ENCODE measurements at regions not wholly inside any gene's neighbourhood (a gene's known extent, or its start where the extent isn't known, plus 50 kb on each side); places are given as distances from the start of the nearest gene placed in this dataset.

DNA sequence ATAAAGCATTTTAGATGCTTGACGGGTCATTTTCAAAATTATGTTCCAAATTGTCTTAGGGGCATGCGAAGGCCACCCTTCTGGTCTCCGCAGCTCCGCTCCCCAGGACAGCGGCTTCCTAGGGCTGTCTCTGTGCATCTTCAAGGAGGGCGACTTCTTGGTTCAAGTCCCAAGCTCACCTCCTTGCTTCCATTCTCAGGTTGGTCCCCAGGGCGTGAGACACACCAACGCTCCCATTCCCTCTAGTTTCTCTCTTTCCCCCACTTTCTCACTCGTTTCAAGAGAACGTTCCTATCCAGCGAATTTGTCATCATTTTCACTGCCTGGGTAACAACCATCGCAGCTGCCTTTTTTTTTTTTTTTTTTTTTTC is 109.4 kb upstream of the CCND2 start:
- peak overlapping the region in 1 of 2 donors; percentile 40 for H3K4me3 ChIP-seq
- DNase-seq: no peak
- no peaks in the 10 kb centered on the region for H3K36me3 ChIP-seq
- TF ChIP-seq POLR2A (IDR thresholded peaks at IDR 0.05): no peak
- TF ChIP-seq, protein P1, sequence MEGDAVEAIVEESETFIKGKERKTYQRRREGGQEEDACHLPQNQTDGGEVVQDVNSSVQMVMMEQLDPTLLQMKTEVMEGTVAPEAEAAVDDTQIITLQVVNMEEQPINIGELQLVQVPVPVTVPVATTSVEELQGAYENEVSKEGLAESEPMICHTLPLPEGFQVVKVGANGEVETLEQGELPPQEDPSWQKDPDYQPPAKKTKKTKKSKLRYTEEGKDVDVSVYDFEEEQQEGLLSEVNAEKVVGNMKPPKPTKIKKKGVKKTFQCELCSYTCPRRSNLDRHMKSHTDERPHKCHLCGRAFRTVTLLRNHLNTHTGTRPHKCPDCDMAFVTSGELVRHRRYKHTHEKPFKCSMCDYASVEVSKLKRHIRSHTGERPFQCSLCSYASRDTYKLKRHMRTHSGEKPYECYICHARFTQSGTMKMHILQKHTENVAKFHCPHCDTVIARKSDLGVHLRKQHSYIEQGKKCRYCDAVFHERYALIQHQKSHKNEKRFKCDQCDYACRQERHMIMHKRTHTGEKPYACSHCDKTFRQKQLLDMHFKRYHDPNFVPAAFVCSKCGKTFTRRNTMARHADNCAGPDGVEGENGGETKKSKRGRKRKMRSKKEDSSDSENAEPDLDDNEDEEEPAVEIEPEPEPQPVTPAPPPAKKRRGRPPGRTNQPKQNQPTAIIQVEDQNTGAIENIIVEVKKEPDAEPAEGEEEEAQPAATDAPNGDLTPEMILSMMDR (IDR thresholded peaks at IDR 0.05): no peak
- no peaks in the 10 kb centered on the region for H3K4me1 ChIP-seq
- no peaks in the 10 kb centered on the region for H3K27me3 ChIP-seq
- peak overlapping the region in 1 of 2 donors; percentile 83 for H3K27ac ChIP-seq
- H3K9me3 ChIP-seq: no peaks in the 10 kb centered on the region
- intact Hi-C loops (cut with DNase I; ENCODE audit: low total_unique reads): no loop called here

DNA sequence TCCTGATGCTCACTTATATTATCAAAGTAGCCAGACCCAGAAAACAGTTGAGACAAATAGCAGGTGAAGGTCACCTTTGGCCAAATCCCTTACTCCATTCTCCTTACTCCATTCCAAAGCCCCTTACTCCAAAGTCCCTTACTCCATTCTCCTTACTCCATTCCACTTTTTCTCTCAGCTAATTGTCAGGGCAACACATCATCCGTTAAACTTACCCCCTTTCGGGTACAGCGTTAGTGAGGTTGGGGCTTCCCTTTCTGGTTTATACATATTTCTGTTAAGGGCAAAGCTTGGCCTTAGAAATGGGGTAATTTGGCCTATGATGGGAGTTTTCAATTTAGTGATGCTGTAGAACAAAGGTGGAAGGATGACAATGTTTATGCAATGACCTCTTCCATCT is 111.8 kb upstream of the CCND2 start:
- TF ChIP-seq, protein P1 (IDR thresholded peaks at IDR 0.05): no peak
- TF ChIP-seq POLR2A (IDR thresholded peaks at IDR 0.05): no peak
- no peaks in the 10 kb centered on the region for H3K36me3 ChIP-seq
- no peaks in the 10 kb centered on the region for H3K27me3 ChIP-seq
- DNase-seq: no peak
- H3K27ac ChIP-seq: no peak overlapping the region
- intact Hi-C loops (cut with DNase I; ENCODE audit: low total_unique reads): no loop called here
- H3K4me3 ChIP-seq: no peak overlapping the region
- H3K4me1 ChIP-seq: no peaks in the 10 kb centered on the region
- H3K9me3 ChIP-seq: no peaks in the 10 kb centered on the region

DNA sequence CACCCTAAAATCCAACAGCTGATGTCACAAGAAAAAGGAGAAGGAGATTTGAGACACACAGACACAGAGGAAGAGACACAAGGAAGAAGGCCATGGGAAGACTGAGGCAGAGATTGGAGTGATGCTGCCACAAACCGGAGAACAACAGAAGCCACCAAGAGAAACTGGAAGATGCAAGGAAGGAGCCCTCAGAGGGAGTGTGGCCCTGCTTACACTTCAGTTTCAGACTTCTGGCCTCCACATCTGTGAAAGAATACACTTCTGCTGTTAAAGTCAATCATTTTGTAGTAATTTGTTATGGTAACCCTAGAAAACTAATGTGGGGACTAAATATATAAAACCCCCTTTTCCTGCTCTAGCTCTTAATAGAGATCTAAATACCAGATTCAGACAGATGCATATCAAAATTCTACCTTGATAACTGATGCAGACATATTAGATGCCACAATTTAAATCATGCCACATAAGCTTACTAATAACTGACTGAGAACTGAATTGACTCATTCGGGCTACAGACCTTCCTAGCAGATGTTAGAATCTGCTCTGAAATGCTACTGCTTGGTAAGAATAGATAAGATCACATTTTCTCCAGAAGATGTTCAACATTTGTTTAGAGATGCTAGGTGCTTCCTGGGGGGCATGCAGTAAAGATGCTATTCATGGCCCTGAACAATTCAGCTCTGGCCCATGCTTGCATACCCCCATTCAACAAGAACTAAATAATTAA is 113.1 kb upstream of the CCND2 start:
- Histone ChIP-seq H3K4me1 (no peaks in the 10 kb centered on the region), H3K27me3 (no peaks in the 10 kb centered on the region), H3K27ac (no peak overlapping the region), H3K4me3 (no peak overlapping the region), H3K9me3 (no peaks in the 10 kb centered on the region), H3K36me3 (no peaks in the 10 kb centered on the region)
- DNase-seq: no peak
- TF ChIP-seq, protein P1 (IDR thresholded peaks at IDR 0.05): no peak
- TF ChIP-seq POLR2A (IDR thresholded peaks at IDR 0.05): no peak
- intact Hi-C loops (cut with DNase I; ENCODE audit: low total_unique reads): no loop called here

DNA sequence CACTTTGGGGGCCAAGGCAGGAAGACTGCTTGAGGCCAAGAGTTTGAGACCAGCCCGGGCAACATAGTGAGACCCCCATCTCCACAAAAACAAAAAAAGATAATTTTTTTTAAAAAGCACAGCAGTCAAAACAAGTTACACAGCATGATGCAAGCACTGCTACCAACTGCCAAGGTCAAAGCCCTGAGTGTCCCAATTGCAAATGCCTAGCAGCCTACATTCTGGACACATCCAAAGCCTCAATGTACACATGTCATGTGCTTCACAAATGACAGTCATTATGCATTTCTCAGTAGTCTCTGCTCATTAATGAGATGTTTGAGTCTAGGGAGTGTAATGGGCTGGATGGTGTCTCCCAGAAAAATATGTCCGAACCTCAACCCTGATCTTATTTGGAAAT is 113.7 kb upstream of the CCND2 start:
- intact Hi-C loops (cut with DNase I; ENCODE audit: low total_unique reads): no loop called here
- no peak overlapping the region for H3K27ac ChIP-seq

DNA sequence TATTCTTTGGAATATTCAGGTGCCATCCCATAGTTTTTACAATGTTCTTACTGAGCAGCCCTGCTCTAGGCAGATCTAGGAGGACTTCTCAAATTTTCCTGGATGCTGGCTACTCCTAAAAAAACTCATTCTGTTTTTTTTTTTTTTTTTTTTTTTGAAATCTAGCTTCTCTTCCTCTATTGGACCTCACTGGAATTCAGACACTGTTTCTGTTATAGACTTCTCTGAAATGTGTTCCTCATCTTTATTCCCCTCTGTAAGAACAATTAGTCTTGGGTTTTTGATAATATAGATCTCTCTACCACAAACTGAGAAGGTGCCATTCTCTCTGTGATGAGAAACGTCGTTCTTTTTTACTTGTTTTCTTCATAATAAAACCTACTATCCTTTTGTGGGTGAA is 115.3 kb upstream of the CCND2 start:
- H3K4me1 ChIP-seq: no peaks in the 10 kb centered on the region
- TF ChIP-seq, protein P1 (IDR thresholded peaks at IDR 0.05): no peak
- no peak for TF ChIP-seq POLR2A (IDR thresholded peaks at IDR 0.05)
- intact Hi-C loops (cut with DNase I; ENCODE audit: low total_unique reads): no loop called here

More for the DNA sequence above, 113.7 kb upstream of the CCND2 start:
- Histone ChIP-seq H3K36me3 (no peaks in the 10 kb centered on the region), H3K4me3 (no peak overlapping the region), H3K9me3 (no peaks in the 10 kb centered on the region), H3K27me3 (no peaks in the 10 kb centered on the region), H3K4me1 (no peaks in the 10 kb centered on the region)
- DNase-seq: no peak
- no peak for TF ChIP-seq POLR2A (IDR thresholded peaks at IDR 0.05)
- TF ChIP-seq, protein P1 (IDR thresholded peaks at IDR 0.05): no peak

More for the DNA sequence above, 115.3 kb upstream of the CCND2 start:
- H3K4me3 ChIP-seq: no peak overlapping the region
- H3K9me3 ChIP-seq: no peaks in the 10 kb centered on the region
- H3K27me3 ChIP-seq: no peaks in the 10 kb centered on the region
- DNase-seq: no peak
- no peaks in the 10 kb centered on the region for H3K36me3 ChIP-seq
- H3K27ac ChIP-seq: no peak overlapping the region

Data from uterus (tissue), 3 donors.